Epithelial cell of esophagus (primary cell): ENCODE measurements at regions not wholly inside any gene's neighbourhood (a gene's known extent, or its start where the extent isn't known, plus 50 kb on each side); places are given as distances from the start of the nearest gene placed in this dataset.

Experiments
- DNase-seq: peaks from one replicate; pipeline ENCODE4 v3.0.0; 2010; ENCODE audit warnings: low read depth
- H3K4me3 ChIP-seq: 2 replicates; pipeline ENCODE4 v1.5.1; 2011; ENCODE audit warnings: mild to moderate bottlenecking, low read length, control low read depth
- TF ChIP-seq, protein P1 (sequence below): IDR thresholded peaks from 2 replicates; pipeline ENCODE4 v1.5.1; 2011; ENCODE audit warnings: low read depth, mild to moderate bottlenecking, low read length, control low read depth, inconsistent platforms; ENCODE audit not compliant: insufficient read depth; ENCODE audit errors: missing control alignments

GRCh38 chr4:101540336-101540735 lies 193.0 kb upstream of the PPP3CA start:
- no peak overlapping the region for H3K4me3 ChIP-seq
- DNase-seq = no peak
- TF ChIP-seq, protein P1, sequence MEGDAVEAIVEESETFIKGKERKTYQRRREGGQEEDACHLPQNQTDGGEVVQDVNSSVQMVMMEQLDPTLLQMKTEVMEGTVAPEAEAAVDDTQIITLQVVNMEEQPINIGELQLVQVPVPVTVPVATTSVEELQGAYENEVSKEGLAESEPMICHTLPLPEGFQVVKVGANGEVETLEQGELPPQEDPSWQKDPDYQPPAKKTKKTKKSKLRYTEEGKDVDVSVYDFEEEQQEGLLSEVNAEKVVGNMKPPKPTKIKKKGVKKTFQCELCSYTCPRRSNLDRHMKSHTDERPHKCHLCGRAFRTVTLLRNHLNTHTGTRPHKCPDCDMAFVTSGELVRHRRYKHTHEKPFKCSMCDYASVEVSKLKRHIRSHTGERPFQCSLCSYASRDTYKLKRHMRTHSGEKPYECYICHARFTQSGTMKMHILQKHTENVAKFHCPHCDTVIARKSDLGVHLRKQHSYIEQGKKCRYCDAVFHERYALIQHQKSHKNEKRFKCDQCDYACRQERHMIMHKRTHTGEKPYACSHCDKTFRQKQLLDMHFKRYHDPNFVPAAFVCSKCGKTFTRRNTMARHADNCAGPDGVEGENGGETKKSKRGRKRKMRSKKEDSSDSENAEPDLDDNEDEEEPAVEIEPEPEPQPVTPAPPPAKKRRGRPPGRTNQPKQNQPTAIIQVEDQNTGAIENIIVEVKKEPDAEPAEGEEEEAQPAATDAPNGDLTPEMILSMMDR = no peak

- H3K4me3 ChIP-seq = no peak overlapping the region
- TF ChIP-seq, protein P1 = no peak
- no peak for DNase-seq
These were observed 181.2 kb upstream of the PPP3CA start for GRCh38 chr4:101528526-101528925.

GRCh38 chr4:101527188-101527587 lies 179.9 kb upstream of the PPP3CA start:
- TF ChIP-seq, protein P1 = no peak
- DNase-seq = peak; percentile 48
- no peak overlapping the region for H3K4me3 ChIP-seq

- TF ChIP-seq, protein P1 = no peak
- no peak for DNase-seq
- no peak overlapping the region for H3K4me3 ChIP-seq
These were observed 168.2 kb upstream of the PPP3CA start for GRCh38 chr4:101515566-101515965.

DNA sequence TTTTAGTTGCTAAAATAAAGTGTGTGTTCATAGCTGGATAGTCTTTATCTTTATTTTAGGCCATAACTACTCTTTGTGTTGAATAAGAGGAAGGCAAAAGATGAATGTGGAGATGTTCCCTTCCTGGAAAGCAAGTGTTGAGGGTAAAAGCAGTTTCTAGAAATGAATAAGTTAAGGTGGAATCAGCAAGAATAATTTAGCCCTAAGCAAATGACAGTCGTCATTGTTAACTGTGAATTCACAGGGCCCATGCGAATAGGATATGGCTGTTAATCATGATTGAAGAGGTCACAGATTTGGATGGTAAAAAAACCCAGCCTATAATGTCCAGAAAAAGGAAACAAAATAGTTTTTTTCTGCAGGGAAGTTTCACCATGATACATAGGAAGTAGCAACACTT lies 167.8 kb upstream of the PPP3CA start:
- TF ChIP-seq, protein P1 = no peak
- H3K4me3 ChIP-seq = no peak overlapping the region
- DNase-seq = no peak

GRCh38 chr4:101512416-101512815 lies 165.1 kb upstream of the PPP3CA start:
- DNase-seq = peak; percentile 13
- TF ChIP-seq, protein P1 = no peak

DNA sequence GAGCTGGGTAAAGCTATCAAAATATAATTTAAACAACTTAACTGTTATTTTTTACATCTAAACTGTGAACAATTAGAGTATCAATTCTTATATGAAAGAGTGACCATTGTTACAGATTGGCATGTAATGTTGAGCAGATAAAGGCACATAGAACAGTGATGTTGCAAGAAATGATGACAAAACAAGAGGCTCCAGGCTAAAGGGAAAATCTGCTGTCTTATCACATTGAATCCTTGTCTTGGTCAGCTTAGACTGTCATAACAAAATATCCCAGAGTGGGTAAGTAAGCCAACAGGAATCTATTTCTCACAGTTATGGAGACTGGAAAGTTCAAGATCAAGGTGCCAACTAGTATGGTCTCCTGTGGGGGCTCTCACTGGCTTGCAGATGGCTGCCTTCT lies 154.1 kb upstream of the PPP3CA start:
- DNase-seq = peak; percentile 32
- TF ChIP-seq, protein P1 = no peak
- H3K4me3 ChIP-seq = no peak overlapping the region

More at GRCh38 chr4:101512416-101512815, 165.1 kb upstream of the PPP3CA start:
- no peak overlapping the region for H3K4me3 ChIP-seq
